Panc1 (cell line): ENCODE measurements at regions not wholly inside any gene's neighbourhood (a gene's known extent, or its start where the extent isn't known, plus 50 kb on each side); places are given as distances from the start of the nearest gene placed in this dataset.
A peak's percentile ranks its signal among the peaks of the same experiment; 100 is the strongest.

Experiments
- ATAC-seq: fragments of 200-7000 bp; cut with Tn5 transposase; 2 replicates; pipeline ENCODE4 v1.9.1; 2020; ENCODE audit warnings: mild to moderate bottlenecking, moderate library complexity
- BruUV-seq: library from RNA; stranded (reverse); fragments of 400-500 nt; replicated peaks from 2 replicates; lab custom pipeline; 2021; lab: Mats Ljungman, UMichigan
- CTCF ChIA-PET: fragments of 300-600 bp; sonication (Branson Sonifier 250); formaldehyde crosslinking; loops from one replicate; lab custom pipeline; 2022; ENCODE audit warnings: antibody characterized with exemption; lab: Charles Lee
- POLR2A ChIA-PET: fragments of 300-600 bp; sonication (Branson Sonifier 250); formaldehyde crosslinking; loops from one replicate; lab custom pipeline; 2022; ENCODE audit warnings: antibody characterized with exemption; lab: Charles Lee
- DNase-seq: peaks from one replicate; pipeline ENCODE4 v3.0.0-alpha.2; 2010; ENCODE audit warnings: low read depth, low spot score
- H3K27ac ChIP-seq: 2 replicates; pipeline ENCODE4 v1.5.1; 2011; ENCODE audit warnings: mild to moderate bottlenecking, low read length, inconsistent platforms
- H3K27me3 ChIP-seq: fragments of 200-500 bp; sonication (Bioruptor generic); 2 replicates; pipeline ENCODE4 v1.6.0; 2014; ENCODE audit warnings: low read length, inconsistent platforms; ENCODE audit not compliant: control insufficient read depth, insufficient read depth
- H3K36me3 ChIP-seq: fragments of 200-500 bp; sonication (Bioruptor generic); 2 replicates; pipeline ENCODE4 v1.5.1; 2014; ENCODE audit warnings: inconsistent platforms, mild to moderate bottlenecking, low read length, moderate library complexity; ENCODE audit not compliant: control insufficient read depth, insufficient read depth
- H3K4me1 ChIP-seq: 2 replicates; pipeline ENCODE4 v1.5.1; 2011; ENCODE audit warnings: inconsistent platforms, mild to moderate bottlenecking, low read length, moderate library complexity; ENCODE audit not compliant: control insufficient read depth, insufficient read depth
- H3K4me3 ChIP-seq, 2 experiments: 2 replicates each; pipeline ENCODE4 v1.5.1; 2011 to 2012; ENCODE audit warnings: low read depth in 2 of 2, low read length in 2 of 2, mild to moderate bottlenecking in 2 of 2, inconsistent platforms in 1 of 2, moderate library complexity in 1 of 2
- H3K9me3 ChIP-seq: fragments of 200-500 bp; sonication (Bioruptor generic); 2 replicates; pipeline ENCODE4 v1.5.1; 2014; ENCODE audit warnings: low read depth, mild to moderate bottlenecking, inconsistent platforms, low read length, moderate library complexity; ENCODE audit not compliant: control insufficient read depth, insufficient read depth
- POLR2AphosphoS5 ChIP-seq: IDR thresholded peaks from 2 replicates; pipeline ENCODE4 v1.6.1; 2012; ENCODE audit warnings: mild to moderate bottlenecking, low read depth, low read length, moderate library complexity
- SIN3A ChIP-seq: IDR thresholded peaks from 2 replicates; pipeline ENCODE4 v1.6.1; 2012; ENCODE audit warnings: low read depth, mild to moderate bottlenecking, low read length, moderate library complexity, borderline replicate concordance; ENCODE audit not compliant: insufficient read depth
- TCF7L2 ChIP-seq: IDR thresholded peaks from 2 replicates; pipeline ENCODE4 v1.6.1; 2011; ENCODE audit warnings: mild to moderate bottlenecking, low read depth, low read length, inconsistent platforms
- in situ Hi-C: cut with HindIII; loops from 2 replicates; pipeline ENCODE4 v1.10.0; 2016; ENCODE audit warnings: low sequenced_read_pairs, low pct_unique_long_range_greater_than_20kb
- intact Hi-C: fragments of 100-400 bp; cut with micrococcal nuclease; formaldehyde crosslinking; loops from one replicate; pipeline ENCODE4 v1.10.0; 2022; ENCODE audit not compliant: unreplicated experiment
- TF ChIP-seq, protein P1 (sequence below): fragments of 450-650 bp; IDR thresholded peaks from 2 replicates; pipeline ENCODE4 v1.5.1; 2017; ENCODE audit warnings: mild to moderate bottlenecking
- TF ChIP-seq, protein P2 (sequence below), 2 experiments: IDR thresholded peaks; 2 replicates each; pipeline ENCODE4 v1.6.1; 2011 to 2012; ENCODE audit warnings: low read depth in 2 of 2, control low read depth in 1 of 2, low read length in 1 of 2, mild to moderate bottlenecking in 1 of 2, moderate library complexity in 1 of 2; ENCODE audit not compliant: insufficient read depth in 1 of 2

DNA sequence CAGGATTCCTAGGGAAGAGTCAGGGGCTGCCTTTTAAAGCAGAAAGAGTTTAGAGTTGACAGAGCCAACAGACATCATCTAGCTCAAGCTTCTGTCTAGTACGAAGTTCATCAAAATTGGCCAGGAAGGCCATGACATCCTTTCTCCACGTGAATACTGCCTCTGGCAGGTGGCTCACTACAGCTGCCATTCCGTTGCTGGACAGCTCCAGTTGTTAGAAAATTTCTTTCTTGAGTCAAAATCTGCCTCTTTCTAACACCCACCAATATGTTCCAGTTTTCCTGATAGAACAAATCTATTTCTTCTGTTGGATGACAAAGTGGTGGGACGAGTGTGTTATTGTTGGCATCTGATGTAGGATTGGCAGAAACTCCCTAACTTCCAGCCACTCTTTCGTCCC lies 154.9 kb downstream of the ADRA2A start:
- no TSS peak for BruUV-seq
- no peak overlapping the region for H3K27ac ChIP-seq
- no peaks in the 10 kb centered on the region for H3K4me1 ChIP-seq
- DNase-seq (no peak), ATAC-seq (no peak)
- no peaks in the 10 kb centered on the region for H3K9me3 ChIP-seq
- CTCF ChIA-PET = no interaction called here
- in situ Hi-C loops = no loop called here
- H3K4me3 ChIP-seq = no peak overlapping the region
- POLR2A ChIA-PET = no interaction called here
- no peak for TF ChIP-seq SIN3A
- TF ChIP-seq, protein P1, sequence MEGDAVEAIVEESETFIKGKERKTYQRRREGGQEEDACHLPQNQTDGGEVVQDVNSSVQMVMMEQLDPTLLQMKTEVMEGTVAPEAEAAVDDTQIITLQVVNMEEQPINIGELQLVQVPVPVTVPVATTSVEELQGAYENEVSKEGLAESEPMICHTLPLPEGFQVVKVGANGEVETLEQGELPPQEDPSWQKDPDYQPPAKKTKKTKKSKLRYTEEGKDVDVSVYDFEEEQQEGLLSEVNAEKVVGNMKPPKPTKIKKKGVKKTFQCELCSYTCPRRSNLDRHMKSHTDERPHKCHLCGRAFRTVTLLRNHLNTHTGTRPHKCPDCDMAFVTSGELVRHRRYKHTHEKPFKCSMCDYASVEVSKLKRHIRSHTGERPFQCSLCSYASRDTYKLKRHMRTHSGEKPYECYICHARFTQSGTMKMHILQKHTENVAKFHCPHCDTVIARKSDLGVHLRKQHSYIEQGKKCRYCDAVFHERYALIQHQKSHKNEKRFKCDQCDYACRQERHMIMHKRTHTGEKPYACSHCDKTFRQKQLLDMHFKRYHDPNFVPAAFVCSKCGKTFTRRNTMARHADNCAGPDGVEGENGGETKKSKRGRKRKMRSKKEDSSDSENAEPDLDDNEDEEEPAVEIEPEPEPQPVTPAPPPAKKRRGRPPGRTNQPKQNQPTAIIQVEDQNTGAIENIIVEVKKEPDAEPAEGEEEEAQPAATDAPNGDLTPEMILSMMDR = no peak
- no peak for TF ChIP-seq POLR2AphosphoS5
- no peak for TF ChIP-seq TCF7L2
- TF ChIP-seq, protein P2, sequence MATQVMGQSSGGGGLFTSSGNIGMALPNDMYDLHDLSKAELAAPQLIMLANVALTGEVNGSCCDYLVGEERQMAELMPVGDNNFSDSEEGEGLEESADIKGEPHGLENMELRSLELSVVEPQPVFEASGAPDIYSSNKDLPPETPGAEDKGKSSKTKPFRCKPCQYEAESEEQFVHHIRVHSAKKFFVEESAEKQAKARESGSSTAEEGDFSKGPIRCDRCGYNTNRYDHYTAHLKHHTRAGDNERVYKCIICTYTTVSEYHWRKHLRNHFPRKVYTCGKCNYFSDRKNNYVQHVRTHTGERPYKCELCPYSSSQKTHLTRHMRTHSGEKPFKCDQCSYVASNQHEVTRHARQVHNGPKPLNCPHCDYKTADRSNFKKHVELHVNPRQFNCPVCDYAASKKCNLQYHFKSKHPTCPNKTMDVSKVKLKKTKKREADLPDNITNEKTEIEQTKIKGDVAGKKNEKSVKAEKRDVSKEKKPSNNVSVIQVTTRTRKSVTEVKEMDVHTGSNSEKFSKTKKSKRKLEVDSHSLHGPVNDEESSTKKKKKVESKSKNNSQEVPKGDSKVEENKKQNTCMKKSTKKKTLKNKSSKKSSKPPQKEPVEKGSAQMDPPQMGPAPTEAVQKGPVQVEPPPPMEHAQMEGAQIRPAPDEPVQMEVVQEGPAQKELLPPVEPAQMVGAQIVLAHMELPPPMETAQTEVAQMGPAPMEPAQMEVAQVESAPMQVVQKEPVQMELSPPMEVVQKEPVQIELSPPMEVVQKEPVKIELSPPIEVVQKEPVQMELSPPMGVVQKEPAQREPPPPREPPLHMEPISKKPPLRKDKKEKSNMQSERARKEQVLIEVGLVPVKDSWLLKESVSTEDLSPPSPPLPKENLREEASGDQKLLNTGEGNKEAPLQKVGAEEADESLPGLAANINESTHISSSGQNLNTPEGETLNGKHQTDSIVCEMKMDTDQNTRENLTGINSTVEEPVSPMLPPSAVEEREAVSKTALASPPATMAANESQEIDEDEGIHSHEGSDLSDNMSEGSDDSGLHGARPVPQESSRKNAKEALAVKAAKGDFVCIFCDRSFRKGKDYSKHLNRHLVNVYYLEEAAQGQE (IDR thresholded peaks at IDR 0.05; ENCODE audit: insufficient read depth in 1 of 2, low read depth in 2 of 2, low read length in 1 of 2) = peak; percentile 15 to 40; a peak in 2 of 4 replicates
- intact Hi-C loops = no loop called here
- no peaks in the 10 kb centered on the region for H3K36me3 ChIP-seq
- H3K27me3 ChIP-seq = no peaks in the 10 kb centered on the region

DNA sequence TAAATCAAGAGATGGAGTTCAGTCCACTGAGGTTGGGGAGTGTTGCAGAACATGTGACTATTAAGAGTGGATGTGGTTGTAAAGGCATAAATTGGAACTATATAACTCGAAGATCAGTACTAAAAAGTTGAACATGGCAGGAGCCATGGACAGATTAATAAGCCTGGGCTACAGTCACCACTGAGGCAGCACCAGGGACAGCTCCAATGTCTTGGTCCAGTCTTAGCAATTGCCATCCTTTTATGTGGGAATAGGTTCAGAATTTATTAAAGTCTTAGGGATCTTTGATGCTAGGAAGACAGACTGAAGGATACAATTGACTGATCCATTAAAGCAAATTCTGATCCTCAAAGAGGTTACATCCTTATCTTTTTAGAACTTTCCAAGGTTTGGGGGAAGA lies 156.6 kb downstream of the ADRA2A start:
- Histone ChIP-seq H3K4me3 (no peak overlapping the region), H3K9me3 (no peaks in the 10 kb centered on the region), H3K36me3 (no peaks in the 10 kb centered on the region), H3K4me1 (no peaks in the 10 kb centered on the region), H3K27me3 (no peaks in the 10 kb centered on the region), H3K27ac (no peak overlapping the region)
- intact Hi-C loops (no loop called here), in situ Hi-C loops (no loop called here)
- ATAC-seq (no peak), DNase-seq (no peak)
- no peak for TF ChIP-seq SIN3A
- TF ChIP-seq, protein P1 = no peak
- no peak for TF ChIP-seq POLR2AphosphoS5
- TF ChIP-seq TCF7L2 = no peak
- TF ChIP-seq, protein P2 (IDR thresholded peaks at IDR 0.05; ENCODE audit: insufficient read depth in 1 of 2, low read depth in 2 of 2, low read length in 1 of 2) = peak; percentile 50 to 69; a peak in 3 of 4 replicates
- no TSS peak for BruUV-seq
- CTCF ChIA-PET = no interaction called here
- POLR2A ChIA-PET = no interaction called here
